IMR-90 (cell line): ENCODE measurements at regions not wholly inside any gene's neighbourhood (a gene's known extent, or its start where the extent isn't known, plus 50 kb on each side); places are given as distances from the start of the nearest gene placed in this dataset.

Source experiments
- ATAC-seq: fragments of 200-7000 bp; cut with Tn5 transposase; 2 replicates; pipeline ENCODE4 v1.9.1; 2020; ENCODE audit warnings: low read depth, mild to moderate bottlenecking, moderate library complexity
- BruUV-seq: library from RNA; stranded (reverse); fragments of 400-500 nt; replicated peaks from 2 replicates; lab custom pipeline; 2021; lab: Mats Ljungman, UMichigan
- CTCF ChIA-PET: fragments of 300-600 bp; formaldehyde crosslinking; extraction: SDS; loops from one replicate; lab custom pipeline; 2021; ENCODE audit warnings: antibody characterized with exemption; lab: Yijun Ruan, JAX
- POLR2A ChIA-PET: fragments of 300-600 bp; sonication (Branson Sonifier 250); formaldehyde crosslinking; loops from one replicate; lab custom pipeline; 2022; ENCODE audit warnings: antibody characterized with exemption; ENCODE audit not compliant: unreplicated experiment; lab: Charles Lee
- DNase-seq: peaks from one replicate; pipeline ENCODE4 v3.0.0; 2013
- H2AFZ ChIP-seq: replicated peaks from 2 replicates; pipeline ENCODE3; 2013; ENCODE audit warnings: low read length, mild to moderate bottlenecking; ENCODE audit not compliant: poor library complexity
- H2AK5ac ChIP-seq: 2 replicates; pipeline ENCODE4 v1.6.1; 2013; ENCODE audit warnings: low read depth, low read length, inconsistent platforms
- H2AK9ac ChIP-seq: replicated peaks from 2 replicates; pipeline ENCODE3; 2013; ENCODE audit warnings: mild to moderate bottlenecking, low read depth, low read length, moderate library complexity; ENCODE audit not compliant: poor library complexity
- H2BK120ac ChIP-seq: 2 replicates; pipeline ENCODE4 v1.6.1; 2013; ENCODE audit warnings: low read depth, low read length, inconsistent platforms
- H2BK15ac ChIP-seq: 3 replicates; pipeline ENCODE4 v1.6.1; 2013; ENCODE audit warnings: low read depth, low read length, inconsistent platforms
- H2BK20ac ChIP-seq: 2 replicates; pipeline ENCODE4 v1.6.1; 2013; ENCODE audit warnings: low read depth, mild to moderate bottlenecking, inconsistent platforms, low read length, moderate library complexity
- H2BK5ac ChIP-seq: 2 replicates; pipeline ENCODE4 v1.6.1; 2013; ENCODE audit warnings: mild to moderate bottlenecking, low read depth, low read length, inconsistent platforms; ENCODE audit not compliant: poor library complexity, severe bottlenecking
- H3K14ac ChIP-seq: replicated peaks from 2 replicates; pipeline ENCODE4 v1.6.1; 2013; ENCODE audit warnings: low read depth, low read length, inconsistent platforms
- H3K18ac ChIP-seq: 2 replicates; pipeline ENCODE4 v1.6.1; 2013; ENCODE audit warnings: low read depth, low read length, control low read depth
- H3K23ac ChIP-seq: 2 replicates; pipeline ENCODE4 v1.6.1; 2013; ENCODE audit warnings: low read depth, low read length, inconsistent platforms
- H3K27ac ChIP-seq: 2 replicates; pipeline ENCODE4 v1.5.1; 2013; ENCODE audit warnings: mild to moderate bottlenecking, control low read depth, low read length; ENCODE audit not compliant: insufficient read depth
- H3K27me3 ChIP-seq: 2 replicates; pipeline ENCODE4 v1.6.1; 2013; ENCODE audit warnings: low read length; ENCODE audit not compliant: control insufficient read depth, insufficient read depth
- H3K36me3 ChIP-seq: 2 replicates; pipeline ENCODE4 v1.6.1; 2013; ENCODE audit warnings: low read length, mixed read lengths; ENCODE audit not compliant: control insufficient read depth, insufficient read depth
- H3K4ac ChIP-seq: 2 replicates; pipeline ENCODE4 v1.6.1; 2013; ENCODE audit warnings: low read depth, low read length, inconsistent platforms
- H3K4me1 ChIP-seq: 2 replicates; pipeline ENCODE4 v1.6.1; 2013; ENCODE audit warnings: low read length, mixed read lengths; ENCODE audit not compliant: control insufficient read depth, insufficient read depth
- H3K4me2 ChIP-seq: 2 replicates; pipeline ENCODE4 v1.6.1; 2013; ENCODE audit warnings: low read depth, mild to moderate bottlenecking, control low read depth, low read length, moderate library complexity
- H3K4me3 ChIP-seq: 2 replicates; pipeline ENCODE4 v1.5.1; 2013; ENCODE audit warnings: low read depth, mild to moderate bottlenecking, control low read depth, low read length, moderate library complexity; ENCODE audit not compliant: insufficient read depth
- H3K56ac ChIP-seq: 2 replicates; pipeline ENCODE4 v1.6.1; 2013; ENCODE audit warnings: low read length, inconsistent platforms; ENCODE audit not compliant: insufficient read depth; ENCODE audit errors: extremely low read depth
- H3K79me1 ChIP-seq, 2 experiments: 2 replicates each; pipeline ENCODE4 v1.6.1; 2013; ENCODE audit warnings: low read length in 2 of 2, inconsistent platforms in 1 of 2, low read depth in 1 of 2
- H3K9ac ChIP-seq: 2 replicates; pipeline ENCODE4 v1.6.1; 2013; ENCODE audit warnings: low read depth, low read length, control low read depth
- H3K9me1 ChIP-seq: 2 replicates; pipeline ENCODE4 v1.6.1; 2013; ENCODE audit warnings: low read length, inconsistent platforms; ENCODE audit not compliant: insufficient read depth
- H3K9me3 ChIP-seq: 2 replicates; pipeline ENCODE4 v1.6.1; 2013; ENCODE audit warnings: low read length; ENCODE audit not compliant: control insufficient read depth, insufficient read depth
- H4K20me1 ChIP-seq: 2 replicates; pipeline ENCODE4 v1.6.1; 2013; ENCODE audit warnings: low read length, inconsistent platforms; ENCODE audit not compliant: insufficient read depth
- H4K5ac ChIP-seq: 2 replicates; pipeline ENCODE4 v1.6.1; 2013; ENCODE audit warnings: mild to moderate bottlenecking, low read depth, low read length, control low read depth
- H4K8ac ChIP-seq, 2 experiments: 2 replicates each; pipeline ENCODE4 v1.6.1; 2013; ENCODE audit warnings: low read depth in 2 of 2, low read length in 2 of 2, control low read depth in 1 of 2, inconsistent platforms in 1 of 2
- H4K91ac ChIP-seq: 2 replicates; pipeline ENCODE4 v1.6.1; 2013; ENCODE audit warnings: low read depth, low read length, inconsistent platforms; ENCODE audit not compliant: insufficient read depth
- BHLHE40 ChIP-seq: fragments of 150-350 bp; IDR thresholded peaks from 2 replicates; pipeline ENCODE4 v1.6.1; 2016; ENCODE audit warnings: mild to moderate bottlenecking, low read depth, low read length
- CEBPB ChIP-seq: IDR thresholded peaks from 2 replicates; pipeline ENCODE4 v1.6.1; 2012; ENCODE audit warnings: low read depth, low read length, improper control_type of control experiment
- CHD1 ChIP-seq: IDR thresholded peaks from 2 replicates; pipeline ENCODE4 v1.6.1; 2012; ENCODE audit warnings: low read depth, low read length, improper control_type of control experiment
- CTCF ChIP-seq: conservative IDR thresholded peaks from 2 replicates; pipeline ENCODE4 v1.5.1; 2012; ENCODE audit warnings: mild to moderate bottlenecking, low read depth, low read length, improper control_type of control experiment
- FOS ChIP-seq: fragments of 150-350 bp; IDR thresholded peaks from 2 replicates; pipeline ENCODE4 v1.6.1; 2016; ENCODE audit warnings: low read depth, low read length
- MAFK ChIP-seq: IDR thresholded peaks from 2 replicates; pipeline ENCODE4 v1.6.1; 2012; ENCODE audit warnings: low read depth, low read length, improper control_type of control experiment
- MAZ ChIP-seq: IDR thresholded peaks from 2 replicates; pipeline ENCODE4 v1.6.1; 2012; ENCODE audit warnings: low read depth, mild to moderate bottlenecking, low read length, improper control_type of control experiment, moderate library complexity, borderline replicate concordance
- MXI1 ChIP-seq: IDR thresholded peaks from 2 replicates; pipeline ENCODE4 v1.6.1; 2012; ENCODE audit warnings: low read depth, mild to moderate bottlenecking, low read length, moderate library complexity, borderline replicate concordance
- NFE2L2 ChIP-seq: fragments of 150-350 bp; IDR thresholded peaks from 2 replicates; pipeline ENCODE4 v1.6.1; 2016; ENCODE audit warnings: low read depth, mild to moderate bottlenecking, low read length
- POLR2A ChIP-seq: IDR thresholded peaks from 2 replicates; pipeline ENCODE4 v1.6.1; 2012; ENCODE audit warnings: mild to moderate bottlenecking, low read depth, low read length
- RAD21 ChIP-seq: IDR thresholded peaks from 2 replicates; pipeline ENCODE4 v1.6.1; 2012; ENCODE audit warnings: low read length, improper control_type of control experiment
- RCOR1 ChIP-seq: IDR thresholded peaks from 2 replicates; pipeline ENCODE4 v1.6.1; 2012; ENCODE audit warnings: mild to moderate bottlenecking, low read length, improper control_type of control experiment; ENCODE audit not compliant: insufficient replicate concordance
- RFX5 ChIP-seq: IDR thresholded peaks from 2 replicates; pipeline ENCODE4 v1.8.0; 2012; ENCODE audit warnings: low read depth, mild to moderate bottlenecking, low read length, moderate library complexity
- SMC3 ChIP-seq: fragments of 150-350 bp; IDR thresholded peaks from 2 replicates; pipeline ENCODE4 v1.6.1; 2016; ENCODE audit warnings: low read depth, mild to moderate bottlenecking, antibody characterized with exemption, low read length, moderate library complexity
- WGBS, 2 experiments: methylation state at CpG; one replicate each; pipeline versions ENCODE4 v1.1.5 to v1.1.7; 2013; ENCODE audit warnings: missing lambda C conversion rate in 2 of 2; ENCODE audit not compliant: insufficient read length in 1 of 2; ENCODE audit errors: extremely low coverage in 2 of 2; 5-methylcytosine and 5-hydroxymethylcytosine counted together
- dilution Hi-C: fragments of 300-500 bp; cut with HindIII; formaldehyde crosslinking; loops from one replicate; pipeline ENCODE4 v1.14.3; 2018; ENCODE audit warnings: low sequenced_read_pairs; ENCODE audit not compliant: unreplicated experiment
- in situ Hi-C: fragments of 300-500 bp; cut with MboI; formaldehyde crosslinking; loops from 3 replicates; pipeline ENCODE4 v1.14.3; 2019; ENCODE audit warnings: low sequenced_read_pairs, inconsistent platforms, mixed read lengths
- intact Hi-C: fragments of 100-400 bp; cut with micrococcal nuclease; formaldehyde crosslinking; loops from 2 replicates; pipeline ENCODE4 v1.10.0; 2022
- TF ChIP-seq, protein P1 (sequence below): fragments of 150-350 bp; IDR thresholded peaks from 2 replicates; pipeline ENCODE4 v1.6.1; 2016; ENCODE audit warnings: low read depth, mild to moderate bottlenecking, low read length, moderate library complexity, borderline replicate concordance
- TF ChIP-seq, protein P2 (sequence below): fragments of 150-350 bp; IDR thresholded peaks from 2 replicates; pipeline ENCODE4 v1.6.1; 2017; ENCODE audit warnings: mild to moderate bottlenecking, antibody characterized with exemption, low read length, low read depth

GRCh38 chr5:87887247-87887646 lies 381.4 kb downstream of the TMEM161B start:
- Histone ChIP-seq H3K4me3 (no peak overlapping the region), H3K9me1 (no peaks in the 10 kb centered on the region), H3K9me3 (peaks cover 2% of the 10 kb centered on the region; the same call in 1 of the 2 replicates), H3K23ac (no peak overlapping the region), H4K5ac (no peak overlapping the region), H3K4me2 (no peak overlapping the region), H4K20me1 (no peaks in the 10 kb centered on the region), H2BK5ac (no peak overlapping the region), H4K8ac (no peak overlapping the region), H2BK15ac (no peak overlapping the region), H2AFZ (no peak overlapping the region), H2BK20ac (no peak overlapping the region), H3K4me1 (no peaks in the 10 kb centered on the region), H3K27me3 (no peaks in the 10 kb centered on the region), H3K4ac (no peak overlapping the region), H2AK9ac (no peak overlapping the region), H3K18ac (no peak overlapping the region), H3K56ac (no peak overlapping the region), H3K14ac (no peak overlapping the region), H3K27ac (no peak overlapping the region), H4K91ac (no peak overlapping the region), H2BK120ac (no peak overlapping the region), H3K9ac (no peak overlapping the region), H3K79me1 (no peaks in the 10 kb centered on the region), H2AK5ac (no peak overlapping the region), H3K36me3 (no peaks in the 10 kb centered on the region)
- WGBS, 2 experiments: no CpG with 5 or more reads among the region's 2 CpGs
- no TSS peak for BruUV-seq
- ATAC-seq (no peak), DNase-seq (no peak)
- in situ Hi-C loops (no loop called here), dilution Hi-C loops (no loop called here), intact Hi-C loops (no loop called here)
- no peak for TF ChIP-seq POLR2A
- no peak for TF ChIP-seq BHLHE40
- TF ChIP-seq FOS: no peak
- TF ChIP-seq SMC3: no peak
- TF ChIP-seq CHD1: no peak
- no peak for TF ChIP-seq CTCF
- TF ChIP-seq, protein P1, sequence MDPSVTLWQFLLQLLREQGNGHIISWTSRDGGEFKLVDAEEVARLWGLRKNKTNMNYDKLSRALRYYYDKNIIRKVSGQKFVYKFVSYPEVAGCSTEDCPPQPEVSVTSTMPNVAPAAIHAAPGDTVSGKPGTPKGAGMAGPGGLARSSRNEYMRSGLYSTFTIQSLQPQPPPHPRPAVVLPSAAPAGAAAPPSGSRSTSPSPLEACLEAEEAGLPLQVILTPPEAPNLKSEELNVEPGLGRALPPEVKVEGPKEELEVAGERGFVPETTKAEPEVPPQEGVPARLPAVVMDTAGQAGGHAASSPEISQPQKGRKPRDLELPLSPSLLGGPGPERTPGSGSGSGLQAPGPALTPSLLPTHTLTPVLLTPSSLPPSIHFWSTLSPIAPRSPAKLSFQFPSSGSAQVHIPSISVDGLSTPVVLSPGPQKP: no peak
- no peak for TF ChIP-seq MAZ
- TF ChIP-seq RFX5: no peak
- no peak for TF ChIP-seq MXI1
- TF ChIP-seq MAFK: no peak
- TF ChIP-seq RAD21: no peak
- TF ChIP-seq, protein P2, sequence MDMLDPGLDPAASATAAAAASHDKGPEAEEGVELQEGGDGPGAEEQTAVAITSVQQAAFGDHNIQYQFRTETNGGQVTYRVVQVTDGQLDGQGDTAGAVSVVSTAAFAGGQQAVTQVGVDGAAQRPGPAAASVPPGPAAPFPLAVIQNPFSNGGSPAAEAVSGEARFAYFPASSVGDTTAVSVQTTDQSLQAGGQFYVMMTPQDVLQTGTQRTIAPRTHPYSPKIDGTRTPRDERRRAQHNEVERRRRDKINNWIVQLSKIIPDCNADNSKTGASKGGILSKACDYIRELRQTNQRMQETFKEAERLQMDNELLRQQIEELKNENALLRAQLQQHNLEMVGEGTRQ: no peak
- TF ChIP-seq RCOR1: no peak
- no peak for TF ChIP-seq CEBPB
- no peak for TF ChIP-seq NFE2L2
- CTCF ChIA-PET: no interaction called here
- POLR2A ChIA-PET: no interaction called here
